ENCODE measurements at regions not wholly inside any gene's neighbourhood (a gene's known extent, or its start where the extent isn't known, plus 50 kb on each side); places are given as distances from the start of the nearest gene placed in this dataset.

- TF ChIP-seq, protein P1, sequence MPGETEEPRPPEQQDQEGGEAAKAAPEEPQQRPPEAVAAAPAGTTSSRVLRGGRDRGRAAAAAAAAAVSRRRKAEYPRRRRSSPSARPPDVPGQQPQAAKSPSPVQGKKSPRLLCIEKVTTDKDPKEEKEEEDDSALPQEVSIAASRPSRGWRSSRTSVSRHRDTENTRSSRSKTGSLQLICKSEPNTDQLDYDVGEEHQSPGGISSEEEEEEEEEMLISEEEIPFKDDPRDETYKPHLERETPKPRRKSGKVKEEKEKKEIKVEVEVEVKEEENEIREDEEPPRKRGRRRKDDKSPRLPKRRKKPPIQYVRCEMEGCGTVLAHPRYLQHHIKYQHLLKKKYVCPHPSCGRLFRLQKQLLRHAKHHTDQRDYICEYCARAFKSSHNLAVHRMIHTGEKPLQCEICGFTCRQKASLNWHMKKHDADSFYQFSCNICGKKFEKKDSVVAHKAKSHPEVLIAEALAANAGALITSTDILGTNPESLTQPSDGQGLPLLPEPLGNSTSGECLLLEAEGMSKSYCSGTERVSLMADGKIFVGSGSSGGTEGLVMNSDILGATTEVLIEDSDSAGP (CRISPR knock-in tag; IDR thresholded peaks at IDR 0.05) = peak; percentile 82
- no peak for TF ChIP-seq CCAR2 (IDR thresholded peaks at IDR 0.05; ENCODE audit: low read depth, low read length)
- no peak for TF ChIP-seq ZNF146 (CRISPR knock-in tag; IDR thresholded peaks at IDR 0.05; ENCODE audit: unreplicated experiment)
- TF ChIP-seq YBX1 (IDR thresholded peaks at IDR 0.05) = no peak
- no peak for TF ChIP-seq ZNF184 (CRISPR knock-in tag; IDR thresholded peaks at IDR 0.05)
- TF ChIP-seq, protein P2, sequence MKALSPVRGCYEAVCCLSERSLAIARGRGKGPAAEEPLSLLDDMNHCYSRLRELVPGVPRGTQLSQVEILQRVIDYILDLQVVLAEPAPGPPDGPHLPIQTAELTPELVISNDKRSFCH (CRISPR knock-in tag; IDR thresholded peaks at IDR 0.05) = no peak
- TF ChIP-seq, protein P2 (tag; IDR thresholded peaks at IDR 0.05) = no peak
- no peak for TF ChIP-seq ZBTB7A (IDR thresholded peaks at IDR 0.05; ENCODE audit: borderline replicate concordance, control insufficient read depth, low read depth, low read length)
- no peak for TF ChIP-seq NR2F6 (CRISPR knock-in tag; IDR thresholded peaks at IDR 0.05)
- TF ChIP-seq CC2D1A (IDR thresholded peaks at IDR 0.05) = peak; percentile 79; the same call in 1 of the 2 replicates
Measured at GRCh38 chr5:34538026-34538672, 118.0 kb upstream of the RAI14 start (continued).

All from K562 (cell line).